ENCODE measurements at regions not wholly inside any gene's neighbourhood (a gene's known extent, or its start where the extent isn't known, plus 50 kb on each side); places are given as distances from the start of the nearest gene placed in this dataset.

GRCh38 chr12:124636138-124636978 lies 68.9 kb upstream of the NCOR2 start:
- H3K4me3 ChIP-seq (ENCODE audit: low read length in 2 of 2) = no peak overlapping the region
- no peaks in the 10 kb centered on the region for H3K36me3 ChIP-seq (ENCODE audit: control insufficient read depth in 1 of 2, insufficient read depth in 2 of 2, low read length in 1 of 2)
- no peak overlapping the region for H3K27ac ChIP-seq (ENCODE audit: low read depth in 1 of 2, low read length in 2 of 2)
- no peaks in the 10 kb centered on the region for H3K9me3 ChIP-seq (ENCODE audit: control insufficient read depth, low read length)
- ATAC-seq (ENCODE audit: low FRiP score) (no peak), DNase-seq (peak in 1 of 2 donors; percentile 87)
- WGBS, 2 donors = 45 to 46% methylated on average over 10 of the region's 10 CpGs
- intact Hi-C loops (cut with DNase I) = no loop called here
- no peaks in the 10 kb centered on the region for H3K4me1 ChIP-seq (ENCODE audit: control insufficient read depth in 1 of 2, insufficient read depth in 2 of 2, low read length in 2 of 2)
- H3K27me3 ChIP-seq (ENCODE audit: control insufficient read depth in 1 of 2, insufficient read depth in 2 of 2, low read length in 1 of 2) = no peaks in the 10 kb centered on the region

- H3K27me3 ChIP-seq (ENCODE audit: control insufficient read depth in 1 of 2, insufficient read depth in 2 of 2, low read length in 1 of 2) = no peaks in the 10 kb centered on the region
- ATAC-seq (ENCODE audit: low FRiP score) (no peak), DNase-seq (no peak)
- WGBS, 2 donors = 83 to 90% methylated on average over 7 of the region's 7 CpGs
- no peaks in the 10 kb centered on the region for H3K36me3 ChIP-seq (ENCODE audit: control insufficient read depth in 1 of 2, insufficient read depth in 2 of 2, low read length in 1 of 2)
- intact Hi-C loops (cut with DNase I) = no loop called here
- H3K4me3 ChIP-seq (ENCODE audit: low read length in 2 of 2) = no peak overlapping the region
- no peaks in the 10 kb centered on the region for H3K4me1 ChIP-seq (ENCODE audit: control insufficient read depth in 1 of 2, insufficient read depth in 2 of 2, low read length in 2 of 2)
- no peak overlapping the region for H3K27ac ChIP-seq (ENCODE audit: low read depth in 1 of 2, low read length in 2 of 2)
- no peaks in the 10 kb centered on the region for H3K9me3 ChIP-seq (ENCODE audit: control insufficient read depth, low read length)
Measured at GRCh38 chr12:124635316-124635715, 67.9 kb upstream of the NCOR2 start.

DNA sequence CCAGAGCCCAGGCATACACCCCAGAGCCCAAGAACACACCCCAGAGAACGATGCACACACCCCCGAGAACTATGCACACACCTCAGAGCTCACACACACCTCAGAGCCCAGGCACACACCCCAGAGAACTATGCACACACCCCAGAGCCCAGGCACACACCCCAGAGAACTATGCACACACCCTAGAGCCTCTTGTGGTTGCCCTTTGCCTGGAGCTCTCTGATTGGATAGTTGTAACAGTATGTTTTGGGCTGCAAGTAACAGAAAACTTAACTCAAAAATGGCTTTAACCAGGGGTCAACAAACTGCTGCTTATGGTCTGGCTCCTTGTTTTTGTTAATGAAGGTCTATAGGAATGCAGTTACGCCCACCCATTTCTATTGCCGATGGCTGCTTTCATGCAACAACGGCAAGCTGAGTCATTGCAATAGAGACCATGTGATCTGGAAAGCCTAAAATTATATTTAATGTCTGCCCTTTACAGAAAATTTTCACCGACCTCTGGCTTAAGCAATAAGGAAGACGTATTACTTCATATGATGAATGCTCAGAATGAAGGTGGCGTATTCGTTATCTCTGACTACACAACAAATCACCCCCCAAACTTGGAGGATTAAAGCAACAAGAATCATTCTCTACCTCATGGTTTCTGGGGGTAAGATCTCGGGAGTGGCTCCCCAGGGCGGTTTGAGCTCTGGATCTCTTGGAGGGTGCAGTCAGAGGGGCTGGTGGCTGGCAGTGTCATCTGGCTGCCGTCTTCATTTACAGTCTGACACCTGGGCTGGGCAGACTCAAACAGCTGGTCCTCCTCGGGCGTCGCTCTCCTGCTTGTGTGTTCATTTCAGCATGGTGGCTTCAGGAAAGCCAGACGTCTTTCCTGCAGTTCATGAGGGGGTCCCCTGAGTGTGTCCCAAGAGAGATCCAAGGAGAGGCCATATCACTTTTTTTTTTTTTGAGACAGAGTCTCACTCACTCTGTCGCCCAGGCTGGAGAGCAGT lies 66.3 kb upstream of the NCOR2 start:
- no peak for ATAC-seq (ENCODE audit: low FRiP score)
- 81% methylated on average over 17 of the region's 17 CpGs for WGBS, 2 donors
- H3K9me3 ChIP-seq (ENCODE audit: control insufficient read depth, low read length) = no peaks in the 10 kb centered on the region
- H3K27ac ChIP-seq (ENCODE audit: low read depth in 1 of 2, low read length in 2 of 2) = no peak overlapping the region
- no peaks in the 10 kb centered on the region for H3K27me3 ChIP-seq (ENCODE audit: control insufficient read depth in 1 of 2, insufficient read depth in 2 of 2, low read length in 1 of 2)
- no peaks in the 10 kb centered on the region for H3K4me1 ChIP-seq (ENCODE audit: control insufficient read depth in 1 of 2, insufficient read depth in 2 of 2, low read length in 2 of 2)
- DNase-seq = no peak
- H3K36me3 ChIP-seq (ENCODE audit: control insufficient read depth in 1 of 2, insufficient read depth in 2 of 2, low read length in 1 of 2) = no peaks in the 10 kb centered on the region
- no peak overlapping the region for H3K4me3 ChIP-seq (ENCODE audit: low read length in 2 of 2)
- intact Hi-C loops (cut with DNase I) = no loop called here

- no peaks in the 10 kb centered on the region for H3K9me3 ChIP-seq (ENCODE audit: control insufficient read depth, low read length)
- H3K4me1 ChIP-seq (ENCODE audit: control insufficient read depth in 1 of 2, insufficient read depth in 2 of 2, low read length in 2 of 2) = no peaks in the 10 kb centered on the region
- ATAC-seq (ENCODE audit: low FRiP score) = no peak
- no peaks in the 10 kb centered on the region for H3K36me3 ChIP-seq (ENCODE audit: control insufficient read depth in 1 of 2, insufficient read depth in 2 of 2, low read length in 1 of 2)
- 84 to 85% methylated on average over 9 of the region's 9 CpGs for WGBS, 2 donors
- H3K27ac ChIP-seq (ENCODE audit: low read depth in 1 of 2, low read length in 2 of 2) = no peak overlapping the region
- DNase-seq = no peak
- intact Hi-C loops (cut with DNase I) = no loop called here
- H3K27me3 ChIP-seq (ENCODE audit: control insufficient read depth in 1 of 2, insufficient read depth in 2 of 2, low read length in 1 of 2) = no peaks in the 10 kb centered on the region
- no peak overlapping the region for H3K4me3 ChIP-seq (ENCODE audit: low read length in 2 of 2)
Measured at GRCh38 chr12:124632519-124632984, 65.1 kb upstream of the NCOR2 start.

- Histone ChIP-seq H3K36me3 (ENCODE audit: control insufficient read depth in 1 of 2, insufficient read depth in 2 of 2, low read length in 1 of 2) (no peaks in the 10 kb centered on the region), H3K4me3 (ENCODE audit: low read length in 2 of 2) (no peak overlapping the region), H3K4me1 (ENCODE audit: control insufficient read depth in 1 of 2, insufficient read depth in 2 of 2, low read length in 2 of 2) (no peaks in the 10 kb centered on the region), H3K9me3 (ENCODE audit: control insufficient read depth, low read length) (no peaks in the 10 kb centered on the region), H3K27me3 (ENCODE audit: control insufficient read depth in 1 of 2, insufficient read depth in 2 of 2, low read length in 1 of 2) (no peaks in the 10 kb centered on the region), H3K27ac (ENCODE audit: low read depth in 1 of 2, low read length in 2 of 2) (no peak overlapping the region)
- DNase-seq = no peak
- intact Hi-C loops (cut with DNase I) = no loop called here
- WGBS, 2 donors = 90 to 93% methylated on average over 11 of the region's 11 CpGs
- no peak for ATAC-seq (ENCODE audit: low FRiP score)
Measured at GRCh38 chr12:124631681-124632256, 64.4 kb upstream of the NCOR2 start.

DNA sequence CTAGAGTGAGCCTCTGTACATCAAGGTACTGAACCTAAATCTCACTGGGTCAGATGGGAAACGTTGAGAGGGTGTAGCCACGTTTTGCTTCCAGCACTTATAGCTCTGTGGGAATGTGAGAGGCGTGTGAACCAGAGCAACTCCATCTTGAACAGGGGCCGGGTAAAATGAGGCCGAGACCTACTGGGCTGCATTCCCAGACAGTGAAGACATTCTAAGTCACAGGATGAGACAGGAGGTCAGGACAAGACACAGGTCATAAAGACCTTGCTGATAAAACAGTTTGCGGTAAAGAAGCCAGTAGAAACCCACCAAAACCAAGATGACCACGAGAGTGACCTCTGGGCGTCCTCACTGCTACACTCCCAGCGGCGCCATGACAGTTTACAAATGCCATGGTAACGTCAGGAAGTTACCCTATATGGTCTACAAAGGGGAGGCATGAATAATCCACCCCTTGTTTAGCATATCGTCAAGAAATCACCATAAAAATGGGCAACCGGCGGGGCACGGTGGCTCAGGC lies 63.4 kb upstream of the NCOR2 start:
- Histone ChIP-seq H3K9me3 (ENCODE audit: control insufficient read depth, low read length) (no peaks in the 10 kb centered on the region), H3K4me3 (ENCODE audit: low read length in 2 of 2) (no peak overlapping the region), H3K27me3 (ENCODE audit: control insufficient read depth in 1 of 2, insufficient read depth in 2 of 2, low read length in 1 of 2) (no peaks in the 10 kb centered on the region), H3K36me3 (ENCODE audit: control insufficient read depth in 1 of 2, insufficient read depth in 2 of 2, low read length in 1 of 2) (no peaks in the 10 kb centered on the region), H3K4me1 (ENCODE audit: control insufficient read depth in 1 of 2, insufficient read depth in 2 of 2, low read length in 2 of 2) (no peaks in the 10 kb centered on the region), H3K27ac (ENCODE audit: low read depth in 1 of 2, low read length in 2 of 2) (no peak overlapping the region)
- ATAC-seq (ENCODE audit: low FRiP score) (no peak), DNase-seq (no peak)
- intact Hi-C loops (cut with DNase I) = no loop called here
- 95 to 98% methylated on average over 15 of the region's 15 CpGs for WGBS, 2 donors

DNA sequence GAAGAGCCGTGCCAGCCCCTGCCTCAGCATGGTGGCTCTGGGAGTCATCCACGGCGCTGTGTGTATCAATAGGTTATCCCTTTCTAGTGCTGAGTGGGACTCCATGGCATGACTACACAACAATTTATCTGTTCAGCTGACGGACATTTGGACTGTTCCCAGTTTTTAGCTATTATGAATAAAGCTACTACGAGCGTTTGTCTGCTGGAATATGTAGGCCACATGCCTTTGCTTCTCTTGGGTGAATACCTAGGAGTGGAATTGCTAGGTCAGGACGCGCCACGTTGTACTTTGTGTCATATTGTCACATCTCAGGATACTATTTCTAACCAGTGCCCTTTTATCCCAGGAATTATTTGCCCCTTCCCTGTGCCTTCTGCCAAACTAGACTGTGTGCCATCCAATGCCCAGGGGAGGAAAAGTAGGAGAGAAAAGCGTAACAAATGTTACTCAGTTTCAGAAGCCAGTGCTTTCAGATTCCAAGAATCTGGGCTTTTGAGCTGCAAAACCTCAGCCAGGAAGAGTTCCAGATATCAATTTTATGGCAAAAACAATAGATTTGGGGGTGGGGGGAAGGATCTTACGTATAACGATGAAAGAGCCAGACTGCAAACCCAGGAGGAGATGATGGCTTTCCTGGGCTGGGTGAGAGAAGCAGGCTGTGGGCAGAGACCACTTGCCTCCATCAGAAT lies 62.5 kb upstream of the NCOR2 start:
- Histone ChIP-seq H3K27ac (ENCODE audit: low read depth in 1 of 2, low read length in 2 of 2) (no peak overlapping the region), H3K36me3 (ENCODE audit: control insufficient read depth in 1 of 2, insufficient read depth in 2 of 2, low read length in 1 of 2) (no peaks in the 10 kb centered on the region), H3K4me3 (ENCODE audit: low read length in 2 of 2) (no peak overlapping the region), H3K9me3 (ENCODE audit: control insufficient read depth, low read length) (no peaks in the 10 kb centered on the region), H3K27me3 (ENCODE audit: control insufficient read depth in 1 of 2, insufficient read depth in 2 of 2, low read length in 1 of 2) (no peaks in the 10 kb centered on the region), H3K4me1 (ENCODE audit: control insufficient read depth in 1 of 2, insufficient read depth in 2 of 2, low read length in 2 of 2) (no peaks in the 10 kb centered on the region)
- 48 to 59% methylated on average over 12 of the region's 12 CpGs for WGBS, 2 donors
- ATAC-seq (ENCODE audit: low FRiP score) (no peak), DNase-seq (no peak)
- intact Hi-C loops (cut with DNase I) = loop anchor here in 1 of 2 donors (5.0 kb wide), 1 partner anchor 47 kb away; no protein-coding TSS in a partner anchor

- no peaks in the 10 kb centered on the region for H3K27me3 ChIP-seq (ENCODE audit: control insufficient read depth in 1 of 2, insufficient read depth in 2 of 2, low read length in 1 of 2)
- no peaks in the 10 kb centered on the region for H3K9me3 ChIP-seq (ENCODE audit: control insufficient read depth, low read length)
- WGBS, 2 donors = 97 to 98% methylated on average over 5 of the region's 5 CpGs
- no peak overlapping the region for H3K4me3 ChIP-seq (ENCODE audit: low read length in 2 of 2)
- H3K36me3 ChIP-seq (ENCODE audit: control insufficient read depth in 1 of 2, insufficient read depth in 2 of 2, low read length in 1 of 2) = no peaks in the 10 kb centered on the region
- intact Hi-C loops (cut with DNase I) = loop anchor here in 1 of 2 donors (5.0 kb wide), 1 partner anchor 48 kb away; no protein-coding TSS in a partner anchor
- H3K27ac ChIP-seq (ENCODE audit: low read depth in 1 of 2, low read length in 2 of 2) = no peak overlapping the region
- DNase-seq (no peak), ATAC-seq (ENCODE audit: low FRiP score) (no peak)
- no peaks in the 10 kb centered on the region for H3K4me1 ChIP-seq (ENCODE audit: control insufficient read depth in 1 of 2, insufficient read depth in 2 of 2, low read length in 2 of 2)
Measured at GRCh38 chr12:124629117-124629516, 61.7 kb upstream of the NCOR2 start.

Data from aorta (tissue), 5 donors.